ENCODE measurements at regions not wholly inside any gene's neighbourhood (a gene's known extent, or its start where the extent isn't known, plus 50 kb on each side); places are given as distances from the start of the nearest gene placed in this dataset.
"Not testable (repeated sequence)": the region's sequence is repeated elsewhere in the genome, so short reads cannot be mapped to it uniquely, and the experiment has no call there.

GRCh38 chr10:81348003-81348402, 527.0 kb upstream of the NRG3 start:
- H3K9me3 Mint-ChIP-seq, result no peaks in the 10 kb centered on the region
- no peaks in the 10 kb centered on the region for H3K36me3 Mint-ChIP-seq

GRCh38 chr10:81367132-81367531, 507.9 kb upstream of the NRG3 start:
- Mint-ChIP-seq H3K4me1 (no peaks in the 10 kb centered on the region), H3K4me3 (no peak overlapping the region), H3K27me3 (no peaks in the 10 kb centered on the region), H3K9me3 (peaks cover 2% of the 10 kb centered on the region), H3K36me3 (no peaks in the 10 kb centered on the region), H3K27ac (no peak overlapping the region)
- CTCF ChIA-PET, result no interaction called here
- DNase-seq, result no peak

More at GRCh38 chr10:81348003-81348402, 527.0 kb upstream of the NRG3 start:
- H3K4me3 Mint-ChIP-seq, result no peak overlapping the region
- H3K27ac Mint-ChIP-seq, result no peak overlapping the region
- CTCF ChIA-PET, result no interaction called here
- DNase-seq, result no peak
- no peaks in the 10 kb centered on the region for H3K4me1 Mint-ChIP-seq
- no peaks in the 10 kb centered on the region for H3K27me3 Mint-ChIP-seq

- no peak overlapping the region for H3K4me3 Mint-ChIP-seq
- DNase-seq, result no peak
- no peaks in the 10 kb centered on the region for H3K4me1 Mint-ChIP-seq
- no peaks in the 10 kb centered on the region for H3K36me3 Mint-ChIP-seq
- CTCF ChIA-PET, result no interaction called here
- no peaks in the 10 kb centered on the region for H3K27me3 Mint-ChIP-seq
- H3K9me3 Mint-ChIP-seq, result no peaks in the 10 kb centered on the region
- H3K27ac Mint-ChIP-seq, result no peak overlapping the region
Measured at GRCh38 chr10:81386817-81387216, 488.2 kb upstream of the NRG3 start.

- H3K27me3 Mint-ChIP-seq, result no peaks in the 10 kb centered on the region
- H3K9me3 Mint-ChIP-seq, result no peaks in the 10 kb centered on the region
- CTCF ChIA-PET, result no interaction called here
- no peak overlapping the region for H3K4me3 Mint-ChIP-seq
- H3K4me1 Mint-ChIP-seq, result no peaks in the 10 kb centered on the region
- no peaks in the 10 kb centered on the region for H3K36me3 Mint-ChIP-seq
- DNase-seq, result no peak
- no peak overlapping the region for H3K27ac Mint-ChIP-seq
Measured at GRCh38 chr10:81403451-81403850, 471.5 kb upstream of the NRG3 start.

GRCh38 chr10:81405399-81405798, 469.6 kb upstream of the NRG3 start:
- H3K27ac Mint-ChIP-seq, result no peak overlapping the region
- H3K27me3 Mint-ChIP-seq, result no peaks in the 10 kb centered on the region

GRCh38 chr10:81414038-81414437, 461.0 kb upstream of the NRG3 start:
- H3K9me3 Mint-ChIP-seq, result no peaks in the 10 kb centered on the region
- no peak overlapping the region for H3K4me3 Mint-ChIP-seq
- no peak overlapping the region for H3K27ac Mint-ChIP-seq
- no peaks in the 10 kb centered on the region for H3K36me3 Mint-ChIP-seq
- CTCF ChIA-PET, result no interaction called here
- H3K27me3 Mint-ChIP-seq, result no peaks in the 10 kb centered on the region
- H3K4me1 Mint-ChIP-seq, result no peaks in the 10 kb centered on the region
- DNase-seq, result peak; percentile 19

More at GRCh38 chr10:81405399-81405798, 469.6 kb upstream of the NRG3 start:
- DNase-seq, result no peak
- H3K4me1 Mint-ChIP-seq, result no peaks in the 10 kb centered on the region
- CTCF ChIA-PET, result no interaction called here
- H3K36me3 Mint-ChIP-seq, result no peaks in the 10 kb centered on the region
- H3K9me3 Mint-ChIP-seq, result no peaks in the 10 kb centered on the region
- no peak overlapping the region for H3K4me3 Mint-ChIP-seq

- Mint-ChIP-seq H3K4me3 (no peak overlapping the region), H3K27me3 (no peaks in the 10 kb centered on the region), H3K4me1 (no peaks in the 10 kb centered on the region), H3K27ac (no peak overlapping the region), H3K9me3 (no peaks in the 10 kb centered on the region), H3K36me3 (no peaks in the 10 kb centered on the region)
- no peak for DNase-seq
- CTCF ChIA-PET, result no interaction called here
Measured at GRCh38 chr10:81426722-81427121, 448.3 kb upstream of the NRG3 start.

- Mint-ChIP-seq H3K27ac (no peak overlapping the region), H3K4me1 (no peaks in the 10 kb centered on the region), H3K9me3 (no peaks in the 10 kb centered on the region), H3K27me3 (no peaks in the 10 kb centered on the region), H3K4me3 (no peak overlapping the region), H3K36me3 (no peaks in the 10 kb centered on the region)
- CTCF ChIA-PET, result no interaction called here
- no peak for DNase-seq
Measured at GRCh38 chr10:81428456-81429134, 446.4 kb upstream of the NRG3 start.

- peaks cover 2% of the 10 kb centered on the region for H3K9me3 Mint-ChIP-seq
- H3K4me3 Mint-ChIP-seq, result no peak overlapping the region
- no peak for DNase-seq
- H3K36me3 Mint-ChIP-seq, result no peaks in the 10 kb centered on the region
- no peaks in the 10 kb centered on the region for H3K4me1 Mint-ChIP-seq
- CTCF ChIA-PET, result no interaction called here
- H3K27ac Mint-ChIP-seq, result no peak overlapping the region
- H3K27me3 Mint-ChIP-seq, result no peaks in the 10 kb centered on the region
Measured at GRCh38 chr10:81439445-81439844, 435.5 kb upstream of the NRG3 start.

- H3K9me3 Mint-ChIP-seq, H3K27me3 Mint-ChIP-seq, H3K4me3 Mint-ChIP-seq, H3K27ac Mint-ChIP-seq, CTCF ChIA-PET, H3K36me3 Mint-ChIP-seq, DNase-seq, H3K4me1 Mint-ChIP-seq: not testable (repeated sequence)
Measured at GRCh38 chr10:81441624-81442023, 433.4 kb upstream of the NRG3 start.

- Mint-ChIP-seq H3K36me3 (no peaks in the 10 kb centered on the region), H3K27me3 (no peaks in the 10 kb centered on the region), H3K4me3 (no peak overlapping the region), H3K27ac (no peak overlapping the region), H3K4me1 (no peaks in the 10 kb centered on the region), H3K9me3 (peaks cover 2% of the 10 kb centered on the region)
- DNase-seq, result no peak
- CTCF ChIA-PET, result no interaction called here
Measured at GRCh38 chr10:81444242-81444929, 430.6 kb upstream of the NRG3 start.

- Mint-ChIP-seq H3K4me3 (no peak overlapping the region), H3K36me3 (no peaks in the 10 kb centered on the region), H3K27me3 (no peaks in the 10 kb centered on the region), H3K4me1 (no peaks in the 10 kb centered on the region), H3K9me3 (no peaks in the 10 kb centered on the region), H3K27ac (no peak overlapping the region)
- DNase-seq, result no peak
- CTCF ChIA-PET, result interaction anchor here (0.6 kb wide), 1 partner anchor 936 kb away, joined by 3 read pairs; no protein-coding TSS in a partner anchor
Measured at GRCh38 chr10:81450651-81451050, 424.3 kb upstream of the NRG3 start.

GRCh38 chr10:81472927-81473470, 402.0 kb upstream of the NRG3 start:
- H3K36me3 Mint-ChIP-seq, result no peaks in the 10 kb centered on the region
- no peak overlapping the region for H3K27ac Mint-ChIP-seq
- CTCF ChIA-PET, result no interaction called here
- H3K4me3 Mint-ChIP-seq, result no peak overlapping the region
- H3K4me1 Mint-ChIP-seq, result no peaks in the 10 kb centered on the region
- H3K9me3 Mint-ChIP-seq, result peaks cover 3% of the 10 kb centered on the region
- H3K27me3 Mint-ChIP-seq, result no peaks in the 10 kb centered on the region
- DNase-seq, result no peak

- no peak overlapping the region for H3K27ac Mint-ChIP-seq
- no peak for DNase-seq
- H3K9me3 Mint-ChIP-seq, result peaks cover 3% of the 10 kb centered on the region
- no peaks in the 10 kb centered on the region for H3K36me3 Mint-ChIP-seq
- CTCF ChIA-PET, result no interaction called here
- H3K27me3 Mint-ChIP-seq, result no peaks in the 10 kb centered on the region
- no peaks in the 10 kb centered on the region for H3K4me1 Mint-ChIP-seq
- H3K4me3 Mint-ChIP-seq, result no peak overlapping the region
Measured at GRCh38 chr10:81473755-81474154, 401.2 kb upstream of the NRG3 start.

GRCh38 chr10:81479316-81479715, 395.7 kb upstream of the NRG3 start:
- H3K27me3 Mint-ChIP-seq, result no peaks in the 10 kb centered on the region

More at GRCh38 chr10:81479316-81479715, 395.7 kb upstream of the NRG3 start:
- H3K9me3 Mint-ChIP-seq, result no peaks in the 10 kb centered on the region
- H3K27ac Mint-ChIP-seq, result no peak overlapping the region
- H3K4me3 Mint-ChIP-seq, result no peak overlapping the region
- no peak for DNase-seq
- H3K4me1 Mint-ChIP-seq, result no peaks in the 10 kb centered on the region
- no peaks in the 10 kb centered on the region for H3K36me3 Mint-ChIP-seq
- CTCF ChIA-PET, result no interaction called here

Measured in activated naive CD4-positive, alpha-beta T cell treated with anti-CD3 and anti-CD28 coated beads, Interleukin-2, amount 10 ng/mL, durations not matched to agents 7 days and 5 days (primary cell).